Astrocyte of the cerebellum (primary cell): ENCODE measurements at regions not wholly inside any gene's neighbourhood (a gene's known extent, or its start where the extent isn't known, plus 50 kb on each side); places are given as distances from the start of the nearest gene placed in this dataset.

Source experiments
- DNase-seq: peaks from one replicate; pipeline ENCODE4 v3.0.0-alpha.2; 2011; ENCODE audit warnings: low read depth
- H3K4me3 ChIP-seq: 2 replicates; pipeline ENCODE4 v1.5.1; 2011; ENCODE audit warnings: mild to moderate bottlenecking, low read depth, low read length, moderate library complexity
- in situ Hi-C: cut with HindIII; loops from 2 replicates; pipeline ENCODE4 v1.10.0; 2017; ENCODE audit warnings: low sequenced_read_pairs
- TF ChIP-seq, protein P1 (sequence below): IDR thresholded peaks from 2 replicates; pipeline ENCODE4 v1.5.1; 2012; ENCODE audit warnings: low read length, low read depth, moderate library complexity, mild to moderate bottlenecking; ENCODE audit errors: missing control alignments

- no peak for DNase-seq
- no peak overlapping the region for H3K4me3 ChIP-seq
- in situ Hi-C loops, result no loop called here
- TF ChIP-seq, protein P1, sequence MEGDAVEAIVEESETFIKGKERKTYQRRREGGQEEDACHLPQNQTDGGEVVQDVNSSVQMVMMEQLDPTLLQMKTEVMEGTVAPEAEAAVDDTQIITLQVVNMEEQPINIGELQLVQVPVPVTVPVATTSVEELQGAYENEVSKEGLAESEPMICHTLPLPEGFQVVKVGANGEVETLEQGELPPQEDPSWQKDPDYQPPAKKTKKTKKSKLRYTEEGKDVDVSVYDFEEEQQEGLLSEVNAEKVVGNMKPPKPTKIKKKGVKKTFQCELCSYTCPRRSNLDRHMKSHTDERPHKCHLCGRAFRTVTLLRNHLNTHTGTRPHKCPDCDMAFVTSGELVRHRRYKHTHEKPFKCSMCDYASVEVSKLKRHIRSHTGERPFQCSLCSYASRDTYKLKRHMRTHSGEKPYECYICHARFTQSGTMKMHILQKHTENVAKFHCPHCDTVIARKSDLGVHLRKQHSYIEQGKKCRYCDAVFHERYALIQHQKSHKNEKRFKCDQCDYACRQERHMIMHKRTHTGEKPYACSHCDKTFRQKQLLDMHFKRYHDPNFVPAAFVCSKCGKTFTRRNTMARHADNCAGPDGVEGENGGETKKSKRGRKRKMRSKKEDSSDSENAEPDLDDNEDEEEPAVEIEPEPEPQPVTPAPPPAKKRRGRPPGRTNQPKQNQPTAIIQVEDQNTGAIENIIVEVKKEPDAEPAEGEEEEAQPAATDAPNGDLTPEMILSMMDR, result no peak
These were observed 216.7 kb upstream of the CELF2 start for GRCh38 chr10:10800961-10801360.

DNA sequence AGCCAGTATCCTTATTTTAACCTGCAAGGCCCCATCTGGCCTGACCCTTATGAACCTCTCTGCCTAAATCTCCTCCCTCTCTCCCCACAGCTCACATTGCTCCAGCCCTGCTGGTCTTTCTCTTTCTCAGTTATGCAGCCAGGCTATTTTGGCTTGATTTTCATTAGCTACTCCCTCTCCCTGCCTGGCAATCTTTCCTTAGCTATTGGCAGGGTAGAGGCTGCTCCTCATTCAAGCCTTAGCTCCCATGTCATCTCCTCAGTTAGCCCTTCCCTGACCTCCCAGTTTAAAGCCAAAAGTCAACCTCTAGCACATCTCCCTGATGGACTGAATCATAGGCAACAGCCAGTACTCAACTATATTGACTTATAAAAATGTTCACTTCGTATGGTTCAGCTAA, 214.4 kb upstream of the CELF2 start:
- no peak overlapping the region for H3K4me3 ChIP-seq
- in situ Hi-C loops, result no loop called here
- TF ChIP-seq, protein P1, result no peak
- no peak for DNase-seq

DNA sequence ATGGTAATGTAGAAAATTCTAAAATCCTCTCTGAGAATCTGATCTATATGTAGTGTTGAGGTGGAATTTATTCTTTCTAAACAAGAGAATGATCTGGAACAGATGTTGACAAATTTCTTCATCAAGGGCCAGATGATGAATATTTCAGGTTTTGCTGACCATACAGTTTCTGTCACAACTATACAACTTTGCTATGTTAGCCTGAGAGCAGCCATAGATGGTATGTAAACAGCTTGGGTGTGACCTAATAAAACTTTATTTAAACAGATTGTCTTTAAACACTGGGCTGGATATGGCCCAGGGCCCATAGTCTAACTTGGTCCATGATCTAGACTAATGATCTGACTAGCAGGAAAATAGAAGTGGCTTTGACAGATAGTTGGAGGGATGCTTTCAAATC, 213.6 kb upstream of the CELF2 start:
- TF ChIP-seq, protein P1, result no peak
- in situ Hi-C loops, result no loop called here
- DNase-seq, result no peak
- no peak overlapping the region for H3K4me3 ChIP-seq

DNA sequence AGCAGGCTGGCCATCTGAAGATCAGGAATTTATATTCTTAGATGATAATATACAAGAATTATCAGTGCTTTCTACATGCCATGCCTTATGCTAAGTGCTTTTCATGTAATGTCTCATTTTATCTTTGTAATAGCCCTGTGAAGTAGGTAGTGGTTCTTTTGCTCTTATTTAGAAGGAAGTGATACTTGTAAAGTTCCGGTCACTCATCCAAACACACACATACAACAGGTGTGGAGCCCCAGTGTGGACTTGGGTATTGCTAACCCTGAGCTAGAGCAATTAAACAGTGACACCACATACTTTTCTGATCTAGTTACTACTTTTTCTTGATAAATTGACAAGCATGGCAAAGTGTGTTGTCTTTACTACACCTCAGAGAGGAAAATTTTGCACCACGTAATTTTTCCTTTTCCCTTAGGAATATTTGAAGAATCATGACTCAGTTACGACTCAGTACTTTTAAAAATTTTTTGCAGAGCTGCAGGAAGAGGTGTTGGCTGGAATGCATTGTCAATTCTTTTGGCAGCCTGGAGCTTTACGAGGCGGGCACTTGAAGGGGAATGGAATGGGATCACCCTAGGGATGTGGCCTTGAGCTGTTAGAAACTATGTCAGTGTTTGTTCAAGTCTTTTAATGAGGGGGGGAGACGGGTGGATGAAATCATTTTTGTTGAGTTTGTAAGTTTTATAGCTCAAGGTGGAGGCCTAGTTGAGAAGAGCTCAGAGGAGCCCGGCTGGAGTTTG, 212.5 kb upstream of the CELF2 start:
- DNase-seq, result no peak
- H3K4me3 ChIP-seq, result no peak overlapping the region
- in situ Hi-C loops, result no loop called here
- TF ChIP-seq, protein P1, result no peak

GRCh38 chr10:10807106-10807505, 210.6 kb upstream of the CELF2 start:
- TF ChIP-seq, protein P1, result no peak
- DNase-seq, result no peak
- in situ Hi-C loops, result no loop called here
- H3K4me3 ChIP-seq, result no peak overlapping the region

- DNase-seq, result no peak
- TF ChIP-seq, protein P1, result no peak
- H3K4me3 ChIP-seq, result no peak overlapping the region
- in situ Hi-C loops, result no loop called here
These were observed 206.1 kb upstream of the CELF2 start for GRCh38 chr10:10811562-10811961.
